Loucy (cell line): ENCODE measurements at regions not wholly inside any gene's neighbourhood (a gene's known extent, or its start where the extent isn't known, plus 50 kb on each side); places are given as distances from the start of the nearest gene placed in this dataset.

Experiments used
- H2AFZ ChIP-seq: fragments of 200-600 bp; sonication (generic); 2 replicates; pipeline ENCODE4 v1.6.0; 2016; ENCODE audit warnings: antibody characterized with exemption, mild to moderate bottlenecking, low read length, moderate library complexity
- H3F3A ChIP-seq: fragments of 200-600 bp; 2 replicates; pipeline ENCODE4 v1.6.0; 2016; ENCODE audit warnings: antibody characterized with exemption, low read depth, mild to moderate bottlenecking
- H3K27me3 ChIP-seq: fragments of 200-600 bp; sonication (generic); 2 replicates; pipeline ENCODE4 v1.6.1; 2014; ENCODE audit warnings: low read length, mild to moderate bottlenecking; ENCODE audit not compliant: insufficient read depth, poor library complexity, severe bottlenecking
- H3K36me3 ChIP-seq: fragments of 200-600 bp; sonication (generic); 2 replicates; pipeline ENCODE4 v1.6.1; 2016; ENCODE audit warnings: low read length; ENCODE audit not compliant: insufficient read depth
- H3K4me1 ChIP-seq: fragments of 200-600 bp; sonication (generic); 2 replicates; pipeline ENCODE4 v1.5.1; 2014; ENCODE audit warnings: low read length, mild to moderate bottlenecking; ENCODE audit not compliant: insufficient read depth, poor library complexity, severe bottlenecking
- H3K4me2 ChIP-seq: fragments of 200-600 bp; sonication (generic); 2 replicates; pipeline ENCODE4 v1.6.0; 2014; ENCODE audit warnings: antibody characterized with exemption, low read length, low read depth, mild to moderate bottlenecking; ENCODE audit not compliant: poor library complexity, severe bottlenecking
- H3K4me3 ChIP-seq: fragments of 200-600 bp; sonication (generic); 2 replicates; pipeline ENCODE4 v1.5.1; 2014; ENCODE audit warnings: low read length, mild to moderate bottlenecking, mixed read lengths; ENCODE audit not compliant: poor library complexity, severe bottlenecking
- H3K79me2 ChIP-seq: fragments of 200-600 bp; sonication (generic); 2 replicates; pipeline ENCODE4 v1.6.1; 2014; ENCODE audit warnings: low read length; ENCODE audit not compliant: insufficient read depth
- H3K9ac ChIP-seq: fragments of 200-600 bp; sonication (generic); 2 replicates; pipeline ENCODE4 v1.6.0; 2014; ENCODE audit warnings: mild to moderate bottlenecking, low read depth, low read length, moderate library complexity; ENCODE audit not compliant: poor library complexity, severe bottlenecking
- H3K9me2 ChIP-seq: fragments of 200-600 bp; sonication (generic); replicated peaks from 2 replicates; pipeline ENCODE4 v1.6.1; 2016; ENCODE audit warnings: low read depth, low read length, mixed read lengths
- H3K9me3 ChIP-seq: fragments of 200-600 bp; sonication (generic); 2 replicates; pipeline ENCODE4 v1.6.1; 2014; ENCODE audit warnings: mild to moderate bottlenecking, antibody characterized with exemption, low read length, low read depth; ENCODE audit not compliant: insufficient read depth
- H4K20me1 ChIP-seq: fragments of 200-600 bp; sonication (generic); 2 replicates; pipeline ENCODE4 v1.6.0; 2014; ENCODE audit warnings: antibody characterized with exemption, low read length, mild to moderate bottlenecking; ENCODE audit not compliant: insufficient read depth, poor library complexity, severe bottlenecking
- EZH2phosphoT487 ChIP-seq: fragments of 200-600 bp; IDR thresholded peaks from 2 replicates; pipeline ENCODE4 v1.6.1; 2018; ENCODE audit warnings: antibody characterized with exemption, mild to moderate bottlenecking, moderate library complexity, borderline replicate concordance
- TF ChIP-seq, protein P1 (sequence below): fragments of 200-600 bp; sonication (generic); conservative IDR thresholded peaks from 2 replicates; pipeline ENCODE4 v1.5.1; 2014; ENCODE audit warnings: mild to moderate bottlenecking, antibody characterized with exemption, low read length

DNA sequence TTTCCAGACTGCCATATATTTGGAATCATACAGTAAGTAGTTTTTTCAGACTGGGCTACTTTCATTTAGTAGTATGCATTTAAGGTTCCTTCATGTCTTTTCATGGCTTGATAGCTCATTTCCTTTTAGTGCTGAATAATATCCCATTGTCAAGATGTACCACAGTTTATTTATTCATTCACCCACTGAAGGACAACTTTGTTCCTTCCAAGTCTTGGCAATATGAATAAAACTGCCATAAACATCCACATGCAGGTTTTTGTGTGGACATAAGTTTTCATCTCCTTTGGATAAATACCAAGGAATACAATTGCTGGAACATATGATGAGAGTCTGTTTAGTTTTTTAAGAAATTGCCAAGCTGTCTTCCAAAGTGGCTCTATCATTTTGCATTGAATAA lies 366.4 kb upstream of the NFIA start:
- Histone ChIP-seq H3F3A (no peaks in the 10 kb centered on the region), H3K27me3 (no peaks in the 10 kb centered on the region), H3K4me1 (no peaks in the 10 kb centered on the region), H3K4me2 (no peak overlapping the region), H3K9ac (no peak overlapping the region), H3K4me3 (no peak overlapping the region), H3K36me3 (no peaks in the 10 kb centered on the region), H3K9me2 (no peaks in the 10 kb centered on the region), H3K79me2 (no peaks in the 10 kb centered on the region), H4K20me1 (no peaks in the 10 kb centered on the region), H2AFZ (no peak overlapping the region), H3K9me3 (no peaks in the 10 kb centered on the region)
- no peak for TF ChIP-seq EZH2phosphoT487
- TF ChIP-seq, protein P1, sequence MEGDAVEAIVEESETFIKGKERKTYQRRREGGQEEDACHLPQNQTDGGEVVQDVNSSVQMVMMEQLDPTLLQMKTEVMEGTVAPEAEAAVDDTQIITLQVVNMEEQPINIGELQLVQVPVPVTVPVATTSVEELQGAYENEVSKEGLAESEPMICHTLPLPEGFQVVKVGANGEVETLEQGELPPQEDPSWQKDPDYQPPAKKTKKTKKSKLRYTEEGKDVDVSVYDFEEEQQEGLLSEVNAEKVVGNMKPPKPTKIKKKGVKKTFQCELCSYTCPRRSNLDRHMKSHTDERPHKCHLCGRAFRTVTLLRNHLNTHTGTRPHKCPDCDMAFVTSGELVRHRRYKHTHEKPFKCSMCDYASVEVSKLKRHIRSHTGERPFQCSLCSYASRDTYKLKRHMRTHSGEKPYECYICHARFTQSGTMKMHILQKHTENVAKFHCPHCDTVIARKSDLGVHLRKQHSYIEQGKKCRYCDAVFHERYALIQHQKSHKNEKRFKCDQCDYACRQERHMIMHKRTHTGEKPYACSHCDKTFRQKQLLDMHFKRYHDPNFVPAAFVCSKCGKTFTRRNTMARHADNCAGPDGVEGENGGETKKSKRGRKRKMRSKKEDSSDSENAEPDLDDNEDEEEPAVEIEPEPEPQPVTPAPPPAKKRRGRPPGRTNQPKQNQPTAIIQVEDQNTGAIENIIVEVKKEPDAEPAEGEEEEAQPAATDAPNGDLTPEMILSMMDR, result no peak

DNA sequence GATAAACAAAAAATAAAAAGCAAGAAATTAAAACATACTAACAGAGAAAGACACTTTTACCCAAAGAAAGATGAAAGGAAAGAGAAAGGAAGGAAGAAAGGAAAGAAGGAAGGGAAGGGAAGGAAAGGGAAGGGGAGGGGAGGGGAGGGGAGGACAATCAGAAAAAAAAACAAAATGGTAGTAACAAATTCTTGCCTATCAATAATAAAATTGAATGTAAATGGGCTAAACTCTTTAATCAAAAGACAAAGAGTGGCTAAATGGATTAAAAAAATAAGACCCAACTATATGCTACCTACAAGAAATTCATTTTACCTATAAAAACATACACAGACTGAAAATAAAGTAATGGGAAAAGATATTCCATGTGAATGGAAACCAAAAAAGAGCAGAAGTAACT lies 372.9 kb upstream of the NFIA start:
- H3K9ac ChIP-seq, result no peak overlapping the region
- no peak for TF ChIP-seq EZH2phosphoT487
- no peaks in the 10 kb centered on the region for H3K27me3 ChIP-seq
- no peaks in the 10 kb centered on the region for H3K4me1 ChIP-seq
- H3K9me2 ChIP-seq, result no peaks in the 10 kb centered on the region
- H3K9me3 ChIP-seq, result no peaks in the 10 kb centered on the region
- H3F3A ChIP-seq, result no peaks in the 10 kb centered on the region
- no peak overlapping the region for H3K4me3 ChIP-seq
- H2AFZ ChIP-seq, result no peak overlapping the region
- H3K4me2 ChIP-seq, result no peak overlapping the region
- no peaks in the 10 kb centered on the region for H3K79me2 ChIP-seq
- no peaks in the 10 kb centered on the region for H4K20me1 ChIP-seq
- no peaks in the 10 kb centered on the region for H3K36me3 ChIP-seq

DNA sequence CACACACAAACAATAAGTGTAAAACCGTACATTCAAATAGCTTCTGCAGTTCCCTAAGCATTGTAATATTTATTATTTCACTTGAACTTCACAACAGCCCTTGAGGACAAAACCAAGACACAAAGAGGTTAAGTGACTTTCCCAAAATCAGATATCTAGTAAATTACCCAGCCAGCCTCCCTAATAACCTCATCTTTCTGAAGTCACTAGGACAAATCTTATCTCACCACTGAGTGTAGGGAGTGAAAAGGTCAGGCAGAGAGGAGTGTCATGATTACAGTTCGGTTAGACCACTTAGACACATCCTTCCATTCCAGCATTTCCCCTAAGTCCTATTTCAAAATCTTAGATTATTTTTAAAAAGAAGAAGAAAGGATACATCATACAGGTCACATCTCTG lies 377.3 kb upstream of the NFIA start:
- Histone ChIP-seq H3F3A (no peaks in the 10 kb centered on the region), H3K4me1 (no peaks in the 10 kb centered on the region), H2AFZ (no peak overlapping the region), H3K79me2 (no peaks in the 10 kb centered on the region), H3K9me3 (no peaks in the 10 kb centered on the region), H3K4me2 (no peak overlapping the region), H3K9me2 (no peaks in the 10 kb centered on the region), H3K27me3 (no peaks in the 10 kb centered on the region), H3K9ac (no peak overlapping the region), H3K36me3 (no peaks in the 10 kb centered on the region), H4K20me1 (no peaks in the 10 kb centered on the region), H3K4me3 (no peak overlapping the region)
- TF ChIP-seq EZH2phosphoT487, result no peak
- TF ChIP-seq, protein P1, result no peak

DNA sequence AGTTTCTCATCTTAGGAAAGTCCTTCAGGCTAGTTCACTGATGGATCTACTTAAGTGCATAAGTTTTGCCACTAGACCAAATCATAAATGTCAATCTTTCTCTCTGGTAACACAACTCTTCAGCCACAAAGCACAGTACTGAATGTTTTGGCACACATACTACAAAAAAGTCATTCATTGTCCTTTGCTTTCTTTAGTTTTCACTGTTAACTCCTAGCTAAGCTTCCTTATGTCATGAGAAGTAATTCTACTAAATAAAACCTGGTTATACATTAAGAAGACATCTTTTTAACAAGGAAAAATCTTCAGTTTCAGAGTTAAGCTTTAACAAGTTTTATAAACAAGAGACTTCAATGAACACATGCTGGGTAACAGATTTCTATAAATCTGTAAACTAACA lies 379.2 kb upstream of the NFIA start:
- Histone ChIP-seq H3K27me3 (no peaks in the 10 kb centered on the region), H3K79me2 (no peaks in the 10 kb centered on the region), H3K4me3 (no peak overlapping the region), H3F3A (no peaks in the 10 kb centered on the region), H3K36me3 (no peaks in the 10 kb centered on the region), H2AFZ (no peak overlapping the region), H3K4me2 (no peak overlapping the region), H3K9ac (no peak overlapping the region), H3K4me1 (no peaks in the 10 kb centered on the region), H3K9me2 (no peaks in the 10 kb centered on the region), H4K20me1 (no peaks in the 10 kb centered on the region), H3K9me3 (no peaks in the 10 kb centered on the region)
- TF ChIP-seq, protein P1, result no peak
- TF ChIP-seq EZH2phosphoT487, result no peak
